Body of pancreas (tissue), 4 donors: ENCODE measurements at regions not wholly inside any gene's neighbourhood (a gene's known extent, or its start where the extent isn't known, plus 50 kb on each side); places are given as distances from the start of the nearest gene placed in this dataset. TPM values are rescaled to one million over a fixed set of nuclear protein-coding genes. Genes with fewer than 3 reads are reported as not detected.
A peak's percentile ranks its signal among the peaks of the same experiment; 100 is the strongest.

Experiments used
- ATAC-seq: fragments of 150-250 bp; one replicate; pipeline ENCODE4 v1.9.1; 2016
- DNase-seq, 4 donors: peaks; one replicate each; pipeline ENCODE4 v3.0.0-alpha.2; 2019
- H3K27ac ChIP-seq, 4 donors: fragments of 200-600 bp; sonication (generic); 1 replicate in 3 of 4; 2 replicates in 1 of 4; pipeline versions ENCODE4 v1.5.1 to v1.6.1; 2016 to 2019; ENCODE audit warnings: mild to moderate bottlenecking in 1 of 4, mixed read lengths in 1 of 4, moderate library complexity in 1 of 4
- H3K27me3 ChIP-seq, 2 donors: fragments of 200-600 bp; sonication (generic); one replicate each; pipeline ENCODE4 v1.6.0; 2016; ENCODE audit warnings: mild to moderate bottlenecking in 1 of 2
- H3K36me3 ChIP-seq, 2 donors: fragments of 200-600 bp; sonication (generic); replicated peaks in 1 of 2; 2 replicates each; pipeline ENCODE4 v1.5.1; 2016; ENCODE audit warnings: low read depth in 2 of 2; ENCODE audit not compliant: insufficient read depth in 1 of 2
- H3K4me1 ChIP-seq: fragments of 200-600 bp; sonication (generic); one replicate; pipeline ENCODE4 v1.6.0; 2016
- H3K4me3 ChIP-seq, 2 donors: fragments of 200-600 bp; sonication (generic); 1 replicate in 1 of 2; 2 replicates in 1 of 2; pipeline ENCODE4 v1.5.1; 2016 to 2019
- H3K9me3 ChIP-seq, 3 donors: fragments of 200-600 bp; sonication (generic); 1 replicate in 2 of 3; 2 replicates in 1 of 3; pipeline ENCODE4 v1.5.1; 2016
- POLR2A ChIP-seq, 3 donors: fragments of 450-650 bp; IDR thresholded peaks; one replicate each; pipeline ENCODE4 v1.6.1; 2016; ENCODE audit warnings: antibody characterized with exemption in 3 of 3, mild to moderate bottlenecking in 2 of 3
- WGBS, 2 donors: methylation state at CpG; one replicate each; pipeline ENCODE4 v1.1.5; 2017; 5-methylcytosine and 5-hydroxymethylcytosine counted together
- intact Hi-C: fragments of 100-400 bp; cut with DNase I; formaldehyde crosslinking; loops from one replicate; pipeline ENCODE4 v1.15.1; 2023
- small RNA-seq: library from RNA; depleted of rRNA; stranded (forward); fragments of <200 nt; gene quantifications from one replicate; pipeline ENCODE3, GENCODE V24; 2016
- TF ChIP-seq, protein P1 (sequence below), 7 experiments: fragments of 450-650 bp in 4 of 7; fragments of 200-600 bp in 3 of 7; sonication (generic) in 3 of 7; IDR thresholded peaks; one replicate each; pipeline ENCODE4 v1.5.1; 2016 to 2019; ENCODE audit warnings: antibody characterized with exemption in 7 of 7

DNA sequence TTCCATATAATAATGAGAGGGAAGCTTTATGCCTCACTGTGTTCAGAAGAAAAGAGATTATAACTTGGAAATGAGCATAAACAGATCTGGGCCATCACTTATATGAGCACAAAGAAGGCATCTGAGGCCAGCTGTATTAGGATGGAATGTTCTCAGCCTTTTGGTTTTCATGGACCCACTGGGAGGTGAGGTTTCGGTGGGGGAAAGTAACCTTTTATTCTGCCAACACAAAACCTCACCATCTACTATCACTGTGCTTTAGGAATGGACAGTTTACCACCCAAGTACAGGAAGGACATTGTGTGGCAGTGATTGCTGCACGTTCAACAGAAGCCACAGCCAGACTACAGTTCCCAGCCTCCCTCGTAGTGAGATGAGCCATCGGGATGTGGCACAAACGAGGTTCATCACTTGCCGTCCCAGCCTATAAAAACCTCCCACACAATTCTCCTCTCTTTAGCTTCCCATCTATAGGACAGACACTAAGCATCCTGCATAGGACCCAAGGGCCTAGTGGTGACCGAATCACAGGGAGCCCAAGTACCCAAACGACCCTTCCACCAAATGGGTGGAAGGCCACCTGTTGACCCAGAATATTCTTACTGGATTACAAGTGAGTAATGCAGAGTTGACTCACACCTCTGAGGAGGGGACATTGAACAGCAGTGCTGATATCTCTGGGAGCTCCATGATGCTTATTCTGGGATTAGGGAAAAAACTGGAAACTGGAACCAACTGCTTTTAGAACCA, 121.5 kb upstream of the RAG2 start:
- intact Hi-C loops, result no loop called here

DNA sequence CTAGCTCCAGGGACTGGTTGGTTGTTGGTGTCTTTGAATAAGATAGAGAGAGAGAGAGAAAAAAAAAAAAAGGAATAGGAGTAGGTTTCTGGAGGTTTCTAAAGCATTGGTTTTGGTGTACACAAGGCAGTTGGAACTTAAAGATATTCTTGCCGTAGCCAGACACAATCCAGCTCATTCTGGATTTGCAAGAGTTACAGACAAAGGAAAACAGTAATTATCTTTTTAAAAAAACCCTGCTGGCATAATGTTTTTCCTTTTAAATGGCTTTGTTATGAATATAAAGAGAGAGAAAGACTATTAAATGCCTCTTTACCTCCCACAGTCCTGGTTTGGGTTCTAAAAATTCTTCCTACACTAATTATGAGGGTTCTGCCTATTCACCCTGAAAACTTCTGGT, 120.4 kb upstream of the RAG2 start:
- no peak for TF ChIP-seq POLR2A (IDR thresholded peaks at IDR 0.05)
- TF ChIP-seq, protein P1, sequence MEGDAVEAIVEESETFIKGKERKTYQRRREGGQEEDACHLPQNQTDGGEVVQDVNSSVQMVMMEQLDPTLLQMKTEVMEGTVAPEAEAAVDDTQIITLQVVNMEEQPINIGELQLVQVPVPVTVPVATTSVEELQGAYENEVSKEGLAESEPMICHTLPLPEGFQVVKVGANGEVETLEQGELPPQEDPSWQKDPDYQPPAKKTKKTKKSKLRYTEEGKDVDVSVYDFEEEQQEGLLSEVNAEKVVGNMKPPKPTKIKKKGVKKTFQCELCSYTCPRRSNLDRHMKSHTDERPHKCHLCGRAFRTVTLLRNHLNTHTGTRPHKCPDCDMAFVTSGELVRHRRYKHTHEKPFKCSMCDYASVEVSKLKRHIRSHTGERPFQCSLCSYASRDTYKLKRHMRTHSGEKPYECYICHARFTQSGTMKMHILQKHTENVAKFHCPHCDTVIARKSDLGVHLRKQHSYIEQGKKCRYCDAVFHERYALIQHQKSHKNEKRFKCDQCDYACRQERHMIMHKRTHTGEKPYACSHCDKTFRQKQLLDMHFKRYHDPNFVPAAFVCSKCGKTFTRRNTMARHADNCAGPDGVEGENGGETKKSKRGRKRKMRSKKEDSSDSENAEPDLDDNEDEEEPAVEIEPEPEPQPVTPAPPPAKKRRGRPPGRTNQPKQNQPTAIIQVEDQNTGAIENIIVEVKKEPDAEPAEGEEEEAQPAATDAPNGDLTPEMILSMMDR (IDR thresholded peaks at IDR 0.05), result no peak
- Histone ChIP-seq H3K27ac (no peak overlapping the region), H3K36me3 (no peaks in the 10 kb centered on the region), H3K4me3 (no peak overlapping the region), H3K27me3 (no peaks in the 10 kb centered on the region), H3K9me3 (no peaks in the 10 kb centered on the region), H3K4me1 (no peaks in the 10 kb centered on the region)
- DNase-seq, result no peak
- no peak for ATAC-seq
- intact Hi-C loops, result no loop called here
- 40 to 58% methylated on average over 1 of the region's 1 CpG for WGBS, 2 donors

More for the DNA sequence above, 121.5 kb upstream of the RAG2 start:
- Histone ChIP-seq H3K27ac (no peak overlapping the region), H3K27me3 (no peaks in the 10 kb centered on the region), H3K4me1 (no peaks in the 10 kb centered on the region), H3K36me3 (no peaks in the 10 kb centered on the region), H3K9me3 (no peaks in the 10 kb centered on the region), H3K4me3 (no peak overlapping the region)
- ATAC-seq (no peak), DNase-seq (no peak)
- TF ChIP-seq POLR2A (IDR thresholded peaks at IDR 0.05), result no peak
- TF ChIP-seq, protein P1 (IDR thresholded peaks at IDR 0.05), result no peak
- 71 to 72% methylated on average over 8 of the region's 8 CpGs for WGBS, 2 donors

DNA sequence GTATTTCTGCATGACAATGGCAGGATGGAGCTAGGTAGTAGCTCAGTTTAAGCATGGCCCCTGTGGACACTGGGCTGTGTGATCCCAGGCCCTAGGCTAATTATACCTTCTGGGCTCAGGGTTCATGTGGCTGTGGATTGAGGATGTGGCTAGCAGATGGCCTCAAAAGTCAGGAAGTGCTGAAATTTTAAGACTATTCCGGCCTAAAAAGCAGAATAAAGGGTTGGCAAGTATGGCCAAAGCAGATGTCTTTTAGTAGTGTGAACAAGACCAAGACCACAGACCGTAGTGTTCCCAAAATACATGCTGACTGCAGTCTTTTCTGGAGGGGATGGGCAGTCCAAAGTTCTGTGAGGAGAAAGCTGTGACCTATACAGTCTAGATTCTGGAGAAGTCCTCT, 115.7 kb upstream of the RAG2 start:
- ATAC-seq (no peak), DNase-seq (peak in 1 of 4 donors; percentile 29)
- TF ChIP-seq, protein P1 (IDR thresholded peaks at IDR 0.05), result no peak
- no peak for TF ChIP-seq POLR2A (IDR thresholded peaks at IDR 0.05)
- H3K27ac ChIP-seq, result no peak overlapping the region
- H3K27me3 ChIP-seq, result no peaks in the 10 kb centered on the region
- H3K4me1 ChIP-seq, result no peaks in the 10 kb centered on the region
- no peaks in the 10 kb centered on the region for H3K36me3 ChIP-seq
- intact Hi-C loops, result no loop called here
- no peak overlapping the region for H3K4me3 ChIP-seq
- WGBS, 2 donors, result 68 to 93% methylated on average over 2 of the region's 2 CpGs
- H3K9me3 ChIP-seq, result no peaks in the 10 kb centered on the region

DNA sequence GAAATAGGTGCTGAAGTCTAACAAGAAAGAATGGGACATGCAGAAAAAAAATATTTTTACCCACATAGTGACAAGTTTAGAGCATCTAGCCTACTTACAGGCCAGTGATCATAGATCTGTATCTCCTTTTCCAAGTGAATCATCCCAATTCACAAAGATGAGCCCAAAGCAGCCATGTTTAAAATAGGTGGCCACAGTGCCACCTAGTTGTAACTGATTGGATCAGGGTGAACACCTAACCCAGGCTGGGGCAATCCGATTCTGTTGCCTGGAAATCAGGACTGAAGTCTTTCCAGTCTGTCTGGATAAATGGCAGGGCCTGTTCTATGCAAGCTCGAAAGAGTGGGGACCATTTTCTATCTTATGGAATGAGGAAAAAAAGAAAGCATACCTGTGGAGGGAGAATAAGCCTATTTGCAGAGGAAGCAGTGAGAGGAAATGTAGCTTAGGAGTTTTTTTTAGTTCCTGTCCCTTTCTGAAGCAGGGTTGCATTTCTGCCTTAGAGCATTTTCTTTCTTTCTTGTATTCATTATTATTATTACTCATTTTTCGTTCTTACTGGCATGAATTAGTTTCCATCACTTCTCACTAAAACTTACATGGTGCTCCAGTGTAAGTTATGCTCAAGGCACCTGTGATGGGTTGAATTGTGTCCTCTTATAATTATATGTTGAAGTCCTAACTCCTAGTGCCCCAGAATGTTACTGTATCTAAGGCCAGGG, 113.2 kb upstream of the RAG2 start:
- WGBS, 2 donors, result 58 to 81% methylated on average over 3 of the region's 3 CpGs
- Histone ChIP-seq H3K4me3 (no peak overlapping the region), H3K4me1 (no peaks in the 10 kb centered on the region), H3K36me3 (no peaks in the 10 kb centered on the region), H3K27ac (no peak overlapping the region), H3K9me3 (no peaks in the 10 kb centered on the region), H3K27me3 (no peaks in the 10 kb centered on the region)
- no peak for TF ChIP-seq POLR2A (IDR thresholded peaks at IDR 0.05)
- TF ChIP-seq, protein P1 (IDR thresholded peaks at IDR 0.05), result no peak
- DNase-seq, result peak in 1 of 4 donors; percentile 7
- intact Hi-C loops, result no loop called here
- ATAC-seq, result no peak

Small RNAs in the stretch of these regions (small RNA-seq; reads per million reads assigned to genes)
- gene RF00322, result not detected
- gene RNU6-99P, result not detected
